Subcutaneous abdominal adipose tissue (tissue), 5 donors: ENCODE measurements at regions not wholly inside any gene's neighbourhood (a gene's known extent, or its start where the extent isn't known, plus 50 kb on each side); places are given as distances from the start of the nearest gene placed in this dataset.

Experiments
- H3K27ac ChIP-seq: one replicate; pipeline ENCODE4 v1.7.0; 2013; ENCODE audit warnings: low read depth, mild to moderate bottlenecking, inconsistent platforms, low read length, moderate library complexity
- H3K27me3 ChIP-seq, 5 donors: one replicate each; pipeline ENCODE4 v1.7.0; 2013; ENCODE audit warnings: low read length in 5 of 5, inconsistent platforms in 1 of 5; ENCODE audit not compliant: control insufficient read depth in 5 of 5, insufficient read depth in 4 of 5
- H3K36me3 ChIP-seq, 5 donors: one replicate each; pipeline ENCODE4 v1.7.0; 2013; ENCODE audit warnings: low read length in 5 of 5; ENCODE audit not compliant: control insufficient read depth in 5 of 5, insufficient read depth in 5 of 5
- H3K4me1 ChIP-seq, 5 donors: one replicate each; pipeline ENCODE4 v1.7.0; 2013; ENCODE audit warnings: low read length in 5 of 5, mild to moderate bottlenecking in 3 of 5, moderate library complexity in 1 of 5; ENCODE audit not compliant: control insufficient read depth in 5 of 5, insufficient read depth in 5 of 5
- H3K4me3 ChIP-seq, 5 donors: one replicate each; pipeline ENCODE4 v1.7.0; 2013; ENCODE audit warnings: low read length in 5 of 5, low read depth in 1 of 5
- H3K9ac ChIP-seq, 5 donors: one replicate each; pipeline ENCODE4 v1.7.0; 2013; ENCODE audit warnings: low read length in 5 of 5, mild to moderate bottlenecking in 4 of 5, moderate library complexity in 3 of 5
- H3K9me3 ChIP-seq, 5 donors: one replicate each; pipeline ENCODE4 v1.7.0; 2013; ENCODE audit warnings: low read length in 5 of 5; ENCODE audit not compliant: control insufficient read depth in 5 of 5
- donor health status: healthy.
- donor health status: healthy.
- donor health status: healthy.
- donor health status: healthy.
- donor health status: healthy.

DNA sequence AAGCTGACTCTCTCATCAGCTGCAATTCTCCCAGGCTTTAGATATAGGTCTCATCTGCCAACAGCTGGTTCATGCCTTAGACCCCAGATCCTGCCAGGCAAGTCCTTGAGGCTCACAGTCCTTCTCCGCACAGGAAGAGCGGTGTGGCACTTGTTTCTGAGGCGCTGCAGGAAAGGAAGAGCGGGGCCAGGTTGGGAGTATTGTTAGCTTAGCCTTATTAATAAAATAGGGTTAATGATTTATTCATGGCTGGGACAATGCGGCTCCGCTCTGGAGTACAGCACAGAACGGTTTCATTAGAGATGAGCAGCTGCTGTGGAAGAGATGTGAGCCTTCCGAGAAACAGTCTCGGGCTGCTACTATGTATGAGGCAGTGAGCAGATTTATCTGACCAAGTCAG is 78.1 kb downstream of the FZD1 start:
- Histone ChIP-seq H3K27ac (no peak overlapping the region), H3K9ac (no peak overlapping the region), H3K4me3 (no peak overlapping the region), H3K36me3 (no peaks in the 10 kb centered on the region), H3K4me1 (peaks cover 2 to 30% (median 3%) of the 10 kb centered on the region in 5 donors), H3K27me3 (no peaks in the 10 kb centered on the region), H3K9me3 (no peaks in the 10 kb centered on the region)

DNA sequence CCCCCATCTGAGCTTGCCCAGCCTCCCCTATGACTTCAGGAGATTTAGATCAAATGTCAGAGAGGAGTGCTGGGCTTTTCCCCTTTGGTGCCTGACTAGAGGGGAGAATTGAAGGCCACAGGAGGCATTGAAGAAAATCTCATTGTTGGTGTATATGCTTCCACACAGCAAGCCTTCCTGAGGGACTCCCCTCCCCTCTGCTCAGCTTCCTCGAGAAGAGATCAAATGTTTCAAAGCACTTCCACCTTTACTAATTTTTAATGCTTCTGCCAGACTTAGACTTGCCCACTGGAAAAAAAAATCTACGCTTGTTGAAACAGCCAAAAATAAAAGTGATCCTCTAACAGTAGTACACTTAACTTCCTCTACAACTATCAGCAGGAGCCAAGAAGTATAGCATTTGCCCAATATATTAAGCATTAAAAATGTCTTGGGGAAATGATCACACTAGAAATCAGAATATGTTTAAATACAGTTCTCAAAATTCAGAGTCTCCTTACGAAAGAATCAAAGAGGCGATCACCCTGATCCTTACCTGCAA is 79.3 kb downstream of the FZD1 start:
- H3K9me3 ChIP-seq: no peaks in the 10 kb centered on the region
- no peaks in the 10 kb centered on the region for H3K36me3 ChIP-seq
- no peak overlapping the region for H3K9ac ChIP-seq
- H3K4me3 ChIP-seq: no peak overlapping the region
- peaks cover 2 to 41% (median 3%) of the 10 kb centered on the region in 5 donors for H3K4me1 ChIP-seq
- no peak overlapping the region for H3K27ac ChIP-seq
- H3K27me3 ChIP-seq: no peaks in the 10 kb centered on the region

DNA sequence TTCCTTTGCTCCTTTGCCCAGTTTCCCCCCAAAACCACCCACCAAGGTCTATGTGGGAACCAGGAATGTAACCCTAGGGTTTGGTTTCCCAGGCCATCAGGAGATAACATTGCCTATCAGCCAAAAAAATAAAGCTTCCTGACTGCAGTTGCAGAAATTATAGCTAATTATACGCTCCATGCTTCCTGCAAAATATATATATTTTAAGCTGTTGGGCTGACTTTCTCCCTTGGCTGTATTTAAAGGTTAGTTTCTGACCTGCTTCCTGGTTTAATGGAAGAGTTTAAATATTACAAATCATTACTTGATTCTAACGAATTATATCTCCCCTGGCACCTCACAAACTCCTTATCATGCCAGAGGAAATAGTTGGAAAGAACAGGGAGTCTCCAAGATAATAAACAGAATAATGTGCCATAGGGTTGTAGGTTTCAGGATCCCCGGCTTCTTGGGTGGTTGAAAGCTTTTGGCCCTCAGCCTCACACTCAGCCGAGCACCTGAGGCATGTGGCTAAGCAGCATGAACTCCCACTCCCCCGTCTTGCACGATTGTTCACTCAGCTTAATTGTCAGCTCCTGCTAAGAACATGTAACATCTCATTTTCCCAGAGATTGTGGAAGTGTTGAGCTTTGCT is 79.9 kb downstream of the FZD1 start:
- Histone ChIP-seq H3K4me3 (no peak overlapping the region), H3K9ac (no peak overlapping the region), H3K36me3 (no peaks in the 10 kb centered on the region), H3K4me1 (peaks cover 2 to 47% (median 3%) of the 10 kb centered on the region in 5 donors), H3K9me3 (no peaks in the 10 kb centered on the region), H3K27ac (no peak overlapping the region), H3K27me3 (no peaks in the 10 kb centered on the region)

DNA sequence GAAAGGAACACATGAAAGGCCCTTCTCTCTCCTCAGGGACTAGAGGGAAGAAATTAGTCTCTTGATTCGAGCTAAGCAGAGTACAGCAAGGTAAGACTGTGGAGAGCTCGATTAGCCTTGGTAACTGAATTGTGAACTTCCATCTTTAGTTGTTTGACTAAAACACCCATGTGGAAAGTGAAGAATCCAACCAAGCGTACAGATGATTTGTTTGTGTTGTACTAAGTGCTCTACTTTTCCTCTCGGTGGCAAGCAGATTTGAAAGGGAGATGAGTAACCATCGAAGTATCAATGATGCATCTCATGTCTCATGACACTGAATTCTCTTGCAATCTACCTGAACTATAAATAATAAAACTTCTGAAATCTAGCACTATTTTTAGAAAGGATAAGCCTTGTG is 80.7 kb downstream of the FZD1 start:
- Histone ChIP-seq H3K27me3 (no peaks in the 10 kb centered on the region), H3K36me3 (no peaks in the 10 kb centered on the region), H3K4me3 (no peak overlapping the region), H3K9ac (no peak overlapping the region), H3K4me1 (peaks cover 2 to 47% (median 3%) of the 10 kb centered on the region in 5 donors), H3K27ac (no peak overlapping the region), H3K9me3 (no peaks in the 10 kb centered on the region)

DNA sequence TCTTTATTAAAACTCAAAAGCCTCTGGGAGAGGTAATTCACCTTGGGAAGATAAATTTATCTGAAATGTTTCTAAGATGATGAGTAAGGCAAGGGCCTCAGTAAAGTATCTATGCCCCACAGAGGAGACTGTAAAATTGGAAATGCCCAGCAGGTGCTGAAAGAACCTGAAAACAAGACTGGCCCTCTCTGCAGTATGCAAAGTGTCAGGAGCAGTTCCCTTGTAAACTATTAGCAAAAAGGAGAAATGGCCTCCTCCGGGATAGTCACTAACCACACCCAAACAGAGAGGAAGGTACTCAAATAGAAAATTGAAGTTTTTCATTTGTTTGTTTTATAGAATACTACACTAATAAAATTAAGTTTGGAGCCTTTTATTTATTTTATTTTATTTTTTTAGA is 81.2 kb downstream of the FZD1 start:
- H3K4me3 ChIP-seq: no peak overlapping the region
- H3K9ac ChIP-seq: no peak overlapping the region
- no peaks in the 10 kb centered on the region for H3K36me3 ChIP-seq
- H3K27me3 ChIP-seq: no peaks in the 10 kb centered on the region
- H3K27ac ChIP-seq: no peak overlapping the region
- no peaks in the 10 kb centered on the region for H3K9me3 ChIP-seq
- peaks cover 2 to 47% (median 3%) of the 10 kb centered on the region in 5 donors for H3K4me1 ChIP-seq

DNA sequence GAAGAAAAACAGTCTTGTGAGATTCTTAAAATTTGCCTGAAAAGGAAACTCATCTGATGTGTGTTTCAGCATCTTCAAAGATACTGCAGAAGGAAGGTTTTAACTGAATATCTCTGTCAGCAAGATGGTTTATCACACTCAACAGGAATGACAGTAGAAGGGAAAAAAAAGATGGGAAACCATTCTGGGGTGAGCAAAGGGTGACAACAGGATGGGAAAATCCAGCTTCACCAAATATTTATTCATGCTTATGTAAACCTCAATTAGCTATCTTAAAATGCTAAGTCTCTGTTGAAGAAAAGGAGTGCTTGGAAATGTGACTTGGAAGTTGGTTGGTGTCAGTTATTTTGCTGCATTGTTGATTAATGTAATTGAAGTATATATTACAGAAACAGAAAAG is 82.2 kb downstream of the FZD1 start:
- H3K9ac ChIP-seq: no peak overlapping the region
- H3K27ac ChIP-seq: no peak overlapping the region
- H3K27me3 ChIP-seq: no peaks in the 10 kb centered on the region
- no peaks in the 10 kb centered on the region for H3K36me3 ChIP-seq
- no peaks in the 10 kb centered on the region for H3K9me3 ChIP-seq
- no peak overlapping the region for H3K4me3 ChIP-seq
- H3K4me1 ChIP-seq: peaks cover 2 to 47% (median 3%) of the 10 kb centered on the region in 5 donors

DNA sequence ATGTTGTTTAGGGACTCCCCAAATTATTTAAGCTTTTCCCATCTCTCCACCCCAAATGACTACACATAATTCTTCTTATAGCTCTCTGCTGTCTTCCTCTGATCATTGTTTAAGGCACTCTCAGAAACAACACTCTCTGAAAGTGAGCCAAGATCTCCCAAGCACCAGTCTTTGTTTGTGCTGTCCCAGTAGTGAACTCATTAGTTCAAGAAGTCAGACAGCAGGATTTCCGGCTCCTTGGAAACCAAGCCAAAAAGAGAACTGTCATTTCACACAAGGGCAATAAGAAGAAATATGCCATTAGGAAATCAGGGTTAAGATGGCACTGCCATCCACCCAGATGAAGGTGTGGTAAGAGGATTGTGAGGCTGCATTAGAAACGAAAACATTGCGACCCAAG is 83.1 kb downstream of the FZD1 start:
- Histone ChIP-seq H3K27ac (no peak overlapping the region), H3K4me1 (peaks cover 2 to 47% (median 3%) of the 10 kb centered on the region in 5 donors), H3K27me3 (no peaks in the 10 kb centered on the region), H3K4me3 (no peak overlapping the region), H3K36me3 (no peaks in the 10 kb centered on the region), H3K9ac (no peak overlapping the region), H3K9me3 (no peaks in the 10 kb centered on the region)

DNA sequence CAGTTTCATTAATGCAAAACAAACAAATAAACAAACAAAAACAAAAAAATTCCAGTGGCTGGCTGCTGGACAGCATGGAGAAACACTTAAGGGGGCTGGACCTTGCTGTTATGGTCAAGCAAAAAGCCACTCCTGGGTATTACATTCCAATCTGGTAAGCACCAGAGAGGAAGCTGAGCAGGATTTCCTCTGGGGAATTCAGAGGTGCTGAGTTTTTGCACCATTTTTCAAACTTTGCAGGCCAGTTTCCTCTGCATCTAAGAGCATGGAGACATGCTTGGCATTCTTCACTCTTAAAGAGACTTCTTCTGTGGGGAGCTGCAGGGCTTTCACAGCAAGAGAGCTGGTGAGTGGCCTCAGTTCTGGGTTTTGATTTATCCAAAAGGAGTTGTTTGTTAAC is 84.5 kb downstream of the FZD1 start:
- Histone ChIP-seq H3K27me3 (no peaks in the 10 kb centered on the region), H3K9me3 (no peaks in the 10 kb centered on the region), H3K9ac (no peak overlapping the region), H3K4me3 (no peak overlapping the region), H3K4me1 (peaks cover 0 to 39% (median 3%) of the 10 kb centered on the region in 5 donors), H3K36me3 (no peaks in the 10 kb centered on the region), H3K27ac (no peak overlapping the region)

DNA sequence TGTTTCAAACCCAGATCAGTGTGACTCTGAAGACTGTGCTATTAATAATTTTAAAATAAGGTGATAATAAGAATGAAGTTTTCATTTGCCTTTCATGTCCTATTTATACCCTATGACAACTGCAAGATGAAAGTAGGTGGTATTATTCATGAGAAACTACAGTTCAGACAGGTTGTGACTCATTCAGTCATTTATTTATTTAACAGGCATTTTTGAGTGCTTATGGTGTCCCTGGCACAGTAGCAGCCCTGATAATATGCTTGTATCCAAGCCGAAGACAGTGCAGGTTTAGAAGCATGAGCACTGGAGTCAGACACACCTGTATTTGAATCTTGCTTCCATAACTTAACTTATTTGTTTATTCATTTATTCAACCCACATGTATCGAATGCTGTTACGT is 87.1 kb downstream of the FZD1 start:
- H3K9me3 ChIP-seq: no peaks in the 10 kb centered on the region
- no peak overlapping the region for H3K4me3 ChIP-seq
- H3K4me1 ChIP-seq: peaks cover 0 to 27% (median 3%) of the 10 kb centered on the region in 5 donors
- no peaks in the 10 kb centered on the region for H3K36me3 ChIP-seq
- no peaks in the 10 kb centered on the region for H3K27me3 ChIP-seq
- no peak overlapping the region for H3K27ac ChIP-seq
- no peak overlapping the region for H3K9ac ChIP-seq

DNA sequence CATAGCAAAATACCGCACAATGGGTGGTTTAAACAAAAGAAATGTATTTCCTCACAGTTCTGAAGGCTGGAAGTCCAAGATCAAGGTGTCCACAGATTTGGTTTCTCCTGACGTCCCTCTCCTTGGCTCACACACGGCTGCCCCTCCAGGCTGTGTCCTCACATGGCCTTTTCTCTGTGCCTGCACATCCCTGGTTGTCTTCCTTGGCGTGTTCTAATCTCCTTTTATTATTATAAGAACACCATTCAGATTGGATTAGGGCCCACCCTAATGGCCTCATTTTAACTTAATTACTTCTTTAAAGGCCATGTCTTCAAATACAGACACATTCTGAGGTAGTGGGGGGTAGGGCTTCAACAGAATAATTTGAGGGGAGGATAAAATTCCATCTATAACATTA is 87.9 kb downstream of the FZD1 start:
- Histone ChIP-seq H3K9me3 (no peaks in the 10 kb centered on the region), H3K4me3 (no peak overlapping the region), H3K27ac (no peak overlapping the region), H3K4me1 (peaks cover 0 to 20% (median 3%) of the 10 kb centered on the region in 5 donors), H3K9ac (no peak overlapping the region), H3K36me3 (no peaks in the 10 kb centered on the region), H3K27me3 (no peaks in the 10 kb centered on the region)
